ENCODE measurements at regions not wholly inside any gene's neighbourhood (a gene's known extent, or its start where the extent isn't known, plus 50 kb on each side); places are given as distances from the start of the nearest gene placed in this dataset.

DNA sequence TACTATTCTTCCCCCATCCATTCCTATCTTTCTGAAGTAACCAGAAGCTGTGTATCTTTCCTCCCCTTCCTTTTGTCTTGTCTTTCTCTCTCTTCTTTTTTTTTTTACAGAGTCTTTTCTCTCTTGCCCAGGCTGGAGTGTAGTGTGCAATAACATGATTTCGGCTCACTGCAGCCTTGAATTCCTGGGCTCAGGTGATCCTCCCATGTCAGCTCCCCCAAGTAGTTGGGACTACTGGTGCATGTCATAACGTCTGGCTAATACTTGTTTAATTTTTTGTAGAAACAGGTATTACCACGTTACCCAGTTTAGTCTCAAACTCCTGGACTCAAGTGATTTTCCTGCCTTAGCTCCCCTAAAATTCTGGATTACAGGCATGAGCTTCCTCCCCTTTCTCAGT, 86.5 kb downstream of the IGLL5 start:
- ATAC-seq (ENCODE audit: low FRiP score) (no peak), DNase-seq (no peak)
- intact Hi-C loops (cut with DNase I), result no loop called here
- no peaks in the 10 kb centered on the region for H3K36me3 ChIP-seq (ENCODE audit: control insufficient read depth in 1 of 2, insufficient read depth in 2 of 2, low read length in 1 of 2)
- H3K9me3 ChIP-seq (ENCODE audit: control insufficient read depth, low read length), result no peaks in the 10 kb centered on the region
- no peak overlapping the region for H3K4me3 ChIP-seq (ENCODE audit: low read length in 2 of 2)
- H3K4me1 ChIP-seq (ENCODE audit: control insufficient read depth in 1 of 2, insufficient read depth in 2 of 2, low read length in 2 of 2), result no peaks in the 10 kb centered on the region
- WGBS, 2 donors, result 59 to 67% methylated on average over 3 of the region's 3 CpGs
- H3K27me3 ChIP-seq (ENCODE audit: control insufficient read depth in 1 of 2, insufficient read depth in 2 of 2, low read length in 1 of 2), result no peaks in the 10 kb centered on the region
- H3K27ac ChIP-seq (ENCODE audit: low read depth in 1 of 2, low read length in 2 of 2), result no peak overlapping the region

- Histone ChIP-seq H3K4me1 (ENCODE audit: control insufficient read depth in 1 of 2, insufficient read depth in 2 of 2, low read length in 2 of 2) (no peaks in the 10 kb centered on the region), H3K4me3 (ENCODE audit: low read length in 2 of 2) (no peak overlapping the region), H3K27me3 (ENCODE audit: control insufficient read depth in 1 of 2, insufficient read depth in 2 of 2, low read length in 1 of 2) (no peaks in the 10 kb centered on the region), H3K36me3 (ENCODE audit: control insufficient read depth in 1 of 2, insufficient read depth in 2 of 2, low read length in 1 of 2) (no peaks in the 10 kb centered on the region), H3K9me3 (ENCODE audit: control insufficient read depth, low read length) (no peaks in the 10 kb centered on the region), H3K27ac (ENCODE audit: low read depth in 1 of 2, low read length in 2 of 2) (no peak overlapping the region)
- no peak for DNase-seq
- ATAC-seq (ENCODE audit: low FRiP score), result no peak
- 76 to 82% methylated on average over 8 of the region's 8 CpGs for WGBS, 2 donors
- intact Hi-C loops (cut with DNase I), result no loop called here
Measured at GRCh38 chr22:22974795-22975580, 87.4 kb downstream of the IGLL5 start.

- no peak overlapping the region for H3K27ac ChIP-seq (ENCODE audit: low read depth in 1 of 2, low read length in 2 of 2)
- no peaks in the 10 kb centered on the region for H3K27me3 ChIP-seq (ENCODE audit: control insufficient read depth in 1 of 2, insufficient read depth in 2 of 2, low read length in 1 of 2)
- H3K36me3 ChIP-seq (ENCODE audit: control insufficient read depth in 1 of 2, insufficient read depth in 2 of 2, low read length in 1 of 2), result no peaks in the 10 kb centered on the region
- DNase-seq (no peak), ATAC-seq (ENCODE audit: low FRiP score) (no peak)
- intact Hi-C loops (cut with DNase I), result no loop called here
- WGBS, 2 donors, result 81 to 85% methylated on average over 9 of the region's 9 CpGs
- no peak overlapping the region for H3K4me3 ChIP-seq (ENCODE audit: low read length in 2 of 2)
- H3K4me1 ChIP-seq (ENCODE audit: control insufficient read depth in 1 of 2, insufficient read depth in 2 of 2, low read length in 2 of 2), result no peaks in the 10 kb centered on the region
- no peaks in the 10 kb centered on the region for H3K9me3 ChIP-seq (ENCODE audit: control insufficient read depth, low read length)
Measured at GRCh38 chr22:22976033-22976922, 88.7 kb downstream of the IGLL5 start.

DNA sequence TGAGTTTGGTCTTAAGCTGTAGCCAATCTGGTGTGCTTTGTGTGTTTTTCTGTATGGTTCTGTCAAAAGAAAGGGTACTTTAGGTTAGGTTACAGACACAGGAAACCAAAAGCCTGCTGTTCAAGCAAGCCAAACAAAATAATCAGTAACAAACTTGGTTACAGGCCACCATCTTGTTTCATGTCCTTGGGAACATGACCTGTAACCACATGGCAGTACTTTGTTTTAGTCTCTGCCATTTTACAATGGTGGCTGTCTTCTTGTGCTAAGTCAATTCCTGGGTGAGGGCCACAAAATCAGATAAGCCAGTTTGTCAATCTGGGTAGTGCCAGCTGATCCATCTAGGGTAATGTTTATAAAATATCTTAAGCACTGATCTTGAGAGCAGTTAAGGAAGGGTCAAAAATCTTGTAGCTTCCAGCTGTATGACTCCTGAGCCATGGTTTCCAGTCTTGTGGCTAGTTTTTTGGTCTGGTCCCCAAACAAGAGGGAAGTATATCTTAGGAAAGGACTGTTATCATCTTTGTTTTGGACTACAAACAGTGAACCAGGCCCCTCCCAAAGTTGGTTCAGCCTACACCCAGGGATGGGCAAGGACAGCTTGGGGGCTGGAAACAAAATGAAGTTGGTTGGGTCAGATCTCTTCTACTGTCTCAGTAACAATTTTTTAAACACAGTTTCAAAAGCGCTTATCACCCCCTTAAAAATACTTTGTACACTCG, 90.0 kb downstream of the IGLL5 start:
- Histone ChIP-seq H3K4me3 (ENCODE audit: low read length in 2 of 2) (no peak overlapping the region), H3K36me3 (ENCODE audit: control insufficient read depth in 1 of 2, insufficient read depth in 2 of 2, low read length in 1 of 2) (no peaks in the 10 kb centered on the region), H3K4me1 (ENCODE audit: control insufficient read depth in 1 of 2, insufficient read depth in 2 of 2, low read length in 2 of 2) (no peaks in the 10 kb centered on the region), H3K9me3 (ENCODE audit: control insufficient read depth, low read length) (no peaks in the 10 kb centered on the region), H3K27me3 (ENCODE audit: control insufficient read depth in 1 of 2, insufficient read depth in 2 of 2, low read length in 1 of 2) (no peaks in the 10 kb centered on the region), H3K27ac (ENCODE audit: low read depth in 1 of 2, low read length in 2 of 2) (no peak overlapping the region)
- intact Hi-C loops (cut with DNase I), result no loop called here
- ATAC-seq (ENCODE audit: low FRiP score) (no peak), DNase-seq (no peak)
- WGBS, 2 donors, result 30 to 81% methylated on average over 2 of the region's 2 CpGs

- Histone ChIP-seq H3K27me3 (ENCODE audit: control insufficient read depth in 1 of 2, insufficient read depth in 2 of 2, low read length in 1 of 2) (no peaks in the 10 kb centered on the region), H3K36me3 (ENCODE audit: control insufficient read depth in 1 of 2, insufficient read depth in 2 of 2, low read length in 1 of 2) (no peaks in the 10 kb centered on the region), H3K4me1 (ENCODE audit: control insufficient read depth in 1 of 2, insufficient read depth in 2 of 2, low read length in 2 of 2) (no peaks in the 10 kb centered on the region), H3K9me3 (ENCODE audit: control insufficient read depth, low read length) (no peaks in the 10 kb centered on the region), H3K4me3 (ENCODE audit: low read length in 2 of 2) (no peak overlapping the region), H3K27ac (ENCODE audit: low read depth in 1 of 2, low read length in 2 of 2) (no peak overlapping the region)
- ATAC-seq (ENCODE audit: low FRiP score) (no peak), DNase-seq (no peak)
- intact Hi-C loops (cut with DNase I), result no loop called here
Measured at GRCh38 chr22:22978637-22979036, 91.0 kb downstream of the IGLL5 start.

DNA sequence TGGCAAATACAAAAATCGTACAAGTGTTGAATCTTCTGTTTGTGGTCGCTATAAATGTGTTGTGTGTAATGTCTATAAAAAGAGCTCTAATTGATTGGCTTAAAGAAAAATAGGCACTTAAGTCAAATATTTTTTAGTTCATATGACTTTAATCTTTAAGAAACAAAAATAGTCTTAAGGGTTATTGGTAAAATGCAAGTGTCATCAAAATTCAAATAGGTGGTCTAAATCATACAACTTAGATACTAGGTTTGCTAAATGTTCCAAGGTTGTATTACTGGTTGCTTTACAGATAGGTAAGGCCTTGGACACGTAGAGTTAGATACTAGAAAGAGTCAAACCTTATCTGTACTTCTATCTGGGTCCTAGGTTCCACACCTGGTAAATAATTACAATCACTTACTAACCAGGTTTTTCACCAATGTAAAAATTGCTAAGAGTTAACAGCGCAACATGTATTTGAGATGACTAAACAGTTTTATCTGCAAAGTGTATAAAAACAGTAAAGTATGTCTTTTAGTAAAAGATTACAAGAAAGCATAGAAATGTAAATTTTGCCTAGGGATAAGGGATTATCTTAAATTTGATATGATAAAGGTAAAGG, 91.1 kb upstream of the GNAZ start:
- 62 to 73% methylated on average over 4 of the region's 4 CpGs for WGBS, 2 donors
- intact Hi-C loops (cut with DNase I), result no loop called here

GRCh38 chr22:22979954-22980353, 90.4 kb upstream of the GNAZ start:
- Histone ChIP-seq H3K27me3 (ENCODE audit: control insufficient read depth in 1 of 2, insufficient read depth in 2 of 2, low read length in 1 of 2) (no peaks in the 10 kb centered on the region), H3K36me3 (ENCODE audit: control insufficient read depth in 1 of 2, insufficient read depth in 2 of 2, low read length in 1 of 2) (no peaks in the 10 kb centered on the region), H3K4me3 (ENCODE audit: low read length in 2 of 2) (no peak overlapping the region), H3K4me1 (ENCODE audit: control insufficient read depth in 1 of 2, insufficient read depth in 2 of 2, low read length in 2 of 2) (no peaks in the 10 kb centered on the region), H3K27ac (ENCODE audit: low read depth in 1 of 2, low read length in 2 of 2) (no peak overlapping the region), H3K9me3 (ENCODE audit: control insufficient read depth, low read length) (no peaks in the 10 kb centered on the region)
- ATAC-seq (ENCODE audit: low FRiP score) (no peak), DNase-seq (no peak)
- WGBS, 2 donors, result 93 to 95% methylated on average over 1 of the region's 1 CpG
- intact Hi-C loops (cut with DNase I), result loop anchor here in 1 of 2 donors (10.0 kb wide), 1 partner anchor 65 kb away; no protein-coding TSS in a partner anchor

More for the DNA sequence above, 91.1 kb upstream of the GNAZ start:
- no peak for DNase-seq
- Histone ChIP-seq H3K36me3 (ENCODE audit: control insufficient read depth in 1 of 2, insufficient read depth in 2 of 2, low read length in 1 of 2) (no peaks in the 10 kb centered on the region), H3K9me3 (ENCODE audit: control insufficient read depth, low read length) (no peaks in the 10 kb centered on the region), H3K4me1 (ENCODE audit: control insufficient read depth in 1 of 2, insufficient read depth in 2 of 2, low read length in 2 of 2) (no peaks in the 10 kb centered on the region), H3K4me3 (ENCODE audit: low read length in 2 of 2) (no peak overlapping the region), H3K27me3 (ENCODE audit: control insufficient read depth in 1 of 2, insufficient read depth in 2 of 2, low read length in 1 of 2) (no peaks in the 10 kb centered on the region), H3K27ac (ENCODE audit: low read depth in 1 of 2, low read length in 2 of 2) (no peak overlapping the region)
- no peak for ATAC-seq (ENCODE audit: low FRiP score)
